GM12878 (cell line): ENCODE measurements at regions not wholly inside any gene's neighbourhood (a gene's known extent, or its start where the extent isn't known, plus 50 kb on each side); places are given as distances from the start of the nearest gene placed in this dataset.

Source experiments
- ATAC-seq: fragments of 200-7000 bp; cut with Tn5 transposase; 3 replicates; pipeline ENCODE4 v1.9.1; 2020; ENCODE audit warnings: mild to moderate bottlenecking, moderate library complexity
- BruUV-seq: library from RNA; stranded (reverse); fragments of 400-500 nt; replicated peaks from 2 replicates; lab custom pipeline; 2021; lab: Mats Ljungman, UMichigan
- CTCF ChIA-PET: fragments of 300-600 bp; sonication (Branson Sonifier 250); formaldehyde crosslinking; extraction: SDS; loops from one replicate; lab custom pipeline; 2021; ENCODE audit warnings: inconsistent platforms; lab: Yijun Ruan, JAX
- POLR2A ChIA-PET: fragments of 350-600 bp; formaldehyde crosslinking; extraction: SDS; loops from one replicate; lab custom pipeline; 2021; ENCODE audit warnings: inconsistent platforms; lab: Charles Lee
- RAD21 ChIA-PET: fragments of 300-600 bp; sonication (Branson Sonifier 250); formaldehyde crosslinking; loops from one replicate; lab custom pipeline; 2023; ENCODE audit warnings: antibody characterized with exemption; ENCODE audit not compliant: unreplicated experiment; lab: Charles Lee
- SMC1A ChIA-PET: fragments of 300-600 bp; sonication (Branson Sonifier 250); formaldehyde crosslinking; loops from one replicate; lab custom pipeline; 2023; ENCODE audit not compliant: unreplicated experiment, uncharacterized antibody; lab: Charles Lee
- DNase-seq: peaks from one replicate; pipeline ENCODE4 v3.0.0-alpha.2; 2011; ENCODE audit warnings: low read depth, low spot score
- FAIRE-seq: peaks from 3 replicates; lab custom pipeline; 2011; peaks lifted over from hg19 to GRCh38; lab: Jason Lieb, UNC
- H2AFZ ChIP-seq: 2 replicates; pipeline ENCODE4 v1.6.0; 2011; ENCODE audit warnings: low read depth, low read length, control low read depth; ENCODE audit not compliant: control insufficient read depth
- H3K27ac ChIP-seq: 2 replicates; pipeline ENCODE4 v1.5.1; 2011; ENCODE audit warnings: control low read depth; ENCODE audit not compliant: control insufficient read depth, insufficient read depth
- H3K27me3 ChIP-seq, 2 experiments: replicated peaks in 1 of 2; 2 replicates each; pipeline versions ENCODE4 v1.6.0 to v1.6.1; 2011; ENCODE audit warnings: low read length in 1 of 2; ENCODE audit not compliant: control insufficient read depth in 2 of 2, insufficient read depth in 2 of 2
- H3K36me3 ChIP-seq, 2 experiments: 2 replicates each; pipeline ENCODE4 v1.5.1; 2011; ENCODE audit warnings: low read length in 1 of 2; ENCODE audit not compliant: control insufficient read depth in 2 of 2, insufficient read depth in 2 of 2
- H3K4me1 ChIP-seq: 2 replicates; pipeline ENCODE4 v1.6.1; 2011; ENCODE audit warnings: mild to moderate bottlenecking, low read length, moderate library complexity, mixed read lengths; ENCODE audit not compliant: control insufficient read depth, insufficient read depth
- H3K4me2 ChIP-seq: 2 replicates; pipeline ENCODE4 v1.6.0; 2011; ENCODE audit warnings: control low read depth; ENCODE audit not compliant: control insufficient read depth, insufficient read depth
- H3K4me3 ChIP-seq: fragments of 200-600 bp; sonication (generic); 2 replicates; pipeline ENCODE4 v1.5.1; 2016
- H3K79me2 ChIP-seq: 2 replicates; pipeline ENCODE4 v1.6.0; 2011; ENCODE audit warnings: low read length; ENCODE audit not compliant: control insufficient read depth, insufficient read depth
- H3K9ac ChIP-seq: 2 replicates; pipeline ENCODE4 v1.8.0; 2011; ENCODE audit warnings: low read length, control low read depth, mixed read lengths; ENCODE audit not compliant: control insufficient read depth, insufficient read depth
- H3K9me3 ChIP-seq: replicated peaks from 3 replicates; pipeline ENCODE4 v1.5.1; 2011; ENCODE audit warnings: mild to moderate bottlenecking, low read length; ENCODE audit not compliant: control insufficient read depth, insufficient read depth
- H4K20me1 ChIP-seq: 2 replicates; pipeline ENCODE4 v1.6.0; 2011; ENCODE audit not compliant: control insufficient read depth, insufficient read depth
- BMI1 ChIP-seq: fragments of 450-650 bp; IDR thresholded peaks from 2 replicates; pipeline ENCODE4 v1.6.1; 2016; ENCODE audit warnings: mild to moderate bottlenecking, moderate library complexity, borderline replicate concordance
- CHD4 ChIP-seq: fragments of 200-600 bp; sonication (generic); IDR thresholded peaks from 2 replicates; pipeline ENCODE4 v1.6.1; 2016; ENCODE audit warnings: mild to moderate bottlenecking
- CTCF ChIP-seq, 3 experiments: IDR thresholded peaks in 2 of 3; conservative IDR thresholded peaks in 1 of 3; 2 replicates each; pipeline ENCODE4 v1.5.1; 2011; ENCODE audit warnings: low read depth in 3 of 3, low read length in 3 of 3, mild to moderate bottlenecking in 3 of 3, control low read depth in 2 of 3, moderate library complexity in 2 of 3, inconsistent platforms in 1 of 3, mixed read lengths in 1 of 3; ENCODE audit not compliant: control insufficient read depth in 2 of 3, insufficient read depth in 1 of 3; ENCODE audit errors: extremely low read depth in 1 of 3
- E2F4 ChIP-seq: IDR thresholded peaks from 2 replicates; pipeline ENCODE4 v1.6.1; 2012; ENCODE audit warnings: low read depth, low read length, improper control_type of control experiment
- JUND ChIP-seq: IDR thresholded peaks from 2 replicates; pipeline ENCODE4 v1.6.1; 2012; ENCODE audit warnings: low read depth, mild to moderate bottlenecking, low read length, improper control_type of control experiment, moderate library complexity
- LARP7 ChIP-seq: fragments of 450-650 bp; IDR thresholded peaks from 2 replicates; pipeline ENCODE4 v1.6.1; 2017; ENCODE audit warnings: mild to moderate bottlenecking
- MAX ChIP-seq: IDR thresholded peaks from 2 replicates; pipeline ENCODE4 v1.6.1; 2012; ENCODE audit warnings: low read depth, low read length, improper control_type of control experiment
- NBN ChIP-seq: fragments of 450-650 bp; IDR thresholded peaks from 2 replicates; pipeline ENCODE4 v1.6.1; 2016
- PAX8 ChIP-seq: fragments of 450-650 bp; IDR thresholded peaks from 2 replicates; pipeline ENCODE4 v1.6.1; 2017; ENCODE audit warnings: mild to moderate bottlenecking, moderate library complexity
- POLR2AphosphoS2 ChIP-seq: IDR thresholded peaks from 2 replicates; pipeline ENCODE4 v1.6.1; 2011; ENCODE audit warnings: low read depth, mild to moderate bottlenecking, low read length, improper control_type of control experiment, moderate library complexity
- RAD51 ChIP-seq: fragments of 450-650 bp; IDR thresholded peaks from 2 replicates; pipeline ENCODE4 v1.6.1; 2016; ENCODE audit warnings: moderate library complexity, mild to moderate bottlenecking, inconsistent platforms
- SIX5 ChIP-seq: IDR thresholded peaks from 2 replicates; pipeline ENCODE4 v1.6.1; 2011; ENCODE audit warnings: mild to moderate bottlenecking, low read depth, low read length, moderate library complexity; ENCODE audit not compliant: severe bottlenecking
- SMARCA5 ChIP-seq: fragments of 450-650 bp; IDR thresholded peaks from 2 replicates; pipeline ENCODE4 v1.6.1; 2017; ENCODE audit warnings: mild to moderate bottlenecking
- STAT1 ChIP-seq: fragments of 450-650 bp; conservative IDR thresholded peaks from 2 replicates; pipeline ENCODE4 v1.6.1; 2014; ENCODE audit warnings: antibody characterized with exemption, mild to moderate bottlenecking
- SUZ12 ChIP-seq: fragments of 200-600 bp; sonication (generic); IDR thresholded peaks from one replicate; pipeline ENCODE4 v1.6.1; 2018; ENCODE audit warnings: antibody characterized with exemption, mild to moderate bottlenecking; ENCODE audit not compliant: unreplicated experiment
- TAF1 ChIP-seq: IDR thresholded peaks from 2 replicates; pipeline ENCODE4 v1.6.1; 2011; ENCODE audit warnings: mild to moderate bottlenecking, low read depth, low read length, borderline replicate concordance
- TBL1XR1 ChIP-seq: IDR thresholded peaks from 2 replicates; pipeline ENCODE4 v1.6.1; 2012; ENCODE audit warnings: low read depth, low read length, improper control_type of control experiment
- ZSCAN29 ChIP-seq: fragments of 450-650 bp; IDR thresholded peaks from 2 replicates; pipeline ENCODE4 v1.6.1; 2017; ENCODE audit warnings: mild to moderate bottlenecking, moderate library complexity
- WGBS: methylation state at CpG from one replicate; pipeline ENCODE4 v1.1.6; 2016; ENCODE audit warnings: low lambda C conversion rate; ENCODE audit not compliant: insufficient replicate concordance, insufficient coverage; ENCODE audit errors: missing lambda C conversion rate; 5-methylcytosine and 5-hydroxymethylcytosine counted together
- in situ Hi-C: fragments of 300-500 bp; cut with MboI; formaldehyde crosslinking; loops from 9 replicates; pipeline ENCODE4 v1.14.3; 2018; ENCODE audit warnings: mixed read lengths
- intact Hi-C: fragments of 100-400 bp; cut with micrococcal nuclease; formaldehyde crosslinking; loops from one replicate; pipeline ENCODE4 v1.14.2; 2022; ENCODE audit not compliant: unreplicated experiment

- no peaks in the 10 kb centered on the region for H3K27me3 ChIP-seq
- H2AFZ ChIP-seq = no peak overlapping the region
- intact Hi-C loops (no loop called here), in situ Hi-C loops (no loop called here)
- SMC1A ChIA-PET = no interaction called here
- ATAC-seq (no peak), DNase-seq (no peak), FAIRE-seq (no peak)
- CTCF ChIA-PET = no interaction called here
- no peak overlapping the region for H3K9ac ChIP-seq
- no peaks in the 10 kb centered on the region for H4K20me1 ChIP-seq
- H3K36me3 ChIP-seq = no peaks in the 10 kb centered on the region
- TF ChIP-seq JUND (no peak), TBL1XR1 (no peak), CTCF (IDR thresholded peaks at IDR 0.05 in 2 of 3, conservative IDR thresholded peaks at IDR 0.05 in 1 of 3; ENCODE audit: control insufficient read depth in 2 of 3, extremely low read depth in 1 of 3, insufficient read depth in 1 of 3, low read depth in 3 of 3, low read length in 3 of 3) (no peak), E2F4 (no peak), NBN (no peak), SIX5 (no peak), PAX8 (no peak), ZSCAN29 (no peak), BMI1 (no peak), SMARCA5 (no peak), POLR2AphosphoS2 (no peak), MAX (no peak), STAT1 (no peak), CHD4 (no peak), SUZ12 (no peak), TAF1 (no peak), RAD51 (no peak), LARP7 (no peak)
- RAD21 ChIA-PET = no interaction called here
- H3K4me2 ChIP-seq = no peak overlapping the region
- no TSS peak for BruUV-seq
- no peaks in the 10 kb centered on the region for H3K9me3 ChIP-seq
- POLR2A ChIA-PET = no interaction called here
- no peaks in the 10 kb centered on the region for H3K79me2 ChIP-seq
- H3K27ac ChIP-seq = no peak overlapping the region
- H3K4me3 ChIP-seq = no peak overlapping the region
- WGBS = 10% methylated on average over 4 of the region's 4 CpGs
- no peaks in the 10 kb centered on the region for H3K4me1 ChIP-seq
Measured at GRCh38 chr4:124143632-124144031, 568.9 kb downstream of the ANKRD50 start.
